Esophagus mucosa (tissue), 1 donor: ENCODE measurements at regions not wholly inside any gene's neighbourhood (a gene's known extent, or its start where the extent isn't known, plus 50 kb on each side); places are given as distances from the start of the nearest gene placed in this dataset.
"Not testable (repeated sequence)": the region's sequence is repeated elsewhere in the genome, so short reads cannot be mapped to it uniquely, and the experiment has no call there.

ENCODE experiments used
- ATAC-seq: fragments of 200-7000 bp; cut with Tn5 transposase; one replicate; pipeline ENCODE4 v1.9.1; 2020
- donor health status: DM: yes; HTN: yes; CAD: no.

DNA sequence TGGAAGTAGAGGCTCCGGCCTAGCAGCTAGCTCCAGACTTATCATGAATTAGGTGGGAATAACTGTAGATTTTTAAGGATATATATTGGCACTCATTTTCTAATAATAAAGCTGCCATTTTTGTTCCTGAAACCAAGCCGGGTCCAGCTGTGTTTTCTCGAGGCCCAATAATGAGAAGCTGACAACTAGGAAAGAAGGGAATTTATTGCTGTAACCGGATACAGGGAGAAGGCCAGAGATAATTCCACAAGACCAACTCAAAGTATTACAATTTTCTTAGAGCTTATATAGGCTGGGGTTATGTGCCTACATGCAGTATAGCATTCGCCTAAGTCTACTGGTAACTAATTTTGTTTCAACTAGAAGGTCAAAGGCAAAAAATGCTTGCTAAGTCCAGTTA, 122.3 kb upstream of the FBXO33 start:
- no peak for ATAC-seq

DNA sequence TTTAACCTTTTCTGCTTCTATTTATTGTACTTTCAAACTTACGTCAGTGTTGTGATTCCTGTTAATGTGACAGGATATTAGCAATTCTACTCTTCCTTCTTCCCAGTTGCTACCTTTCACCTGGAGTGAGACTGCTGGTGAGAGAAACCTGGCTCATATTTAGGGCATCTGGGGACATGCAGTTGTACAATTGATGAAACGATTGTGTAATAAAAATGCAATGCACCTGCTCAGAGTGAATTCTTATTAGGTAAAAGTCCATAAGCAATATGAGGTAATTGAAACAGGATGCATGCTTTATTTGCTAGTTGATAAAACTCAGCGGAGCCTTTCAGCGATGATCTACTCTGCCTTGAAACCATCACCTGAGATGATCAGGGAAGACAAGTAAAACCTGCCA, 116.1 kb upstream of the FBXO33 start:
- no peak for ATAC-seq

DNA sequence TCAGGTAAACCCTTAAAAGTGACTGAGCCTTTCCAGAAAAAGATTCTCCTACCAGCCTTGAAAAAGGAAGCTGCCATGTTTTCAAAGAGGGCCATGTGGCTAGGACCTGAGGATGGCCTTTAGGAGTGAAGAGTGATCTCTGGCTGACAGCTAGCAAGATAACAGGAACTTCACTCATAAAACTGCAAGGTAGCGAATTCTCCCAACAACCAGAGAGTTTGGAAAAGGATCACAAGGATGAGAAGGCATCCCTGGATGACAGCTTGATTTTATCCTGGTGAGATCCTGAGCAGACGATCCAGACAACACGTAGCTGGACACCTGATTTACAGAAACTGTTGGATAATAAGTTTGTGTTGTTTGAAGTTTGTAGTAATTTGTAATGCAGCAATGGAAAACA, 115.6 kb upstream of the FBXO33 start:
- ATAC-seq: no peak

DNA sequence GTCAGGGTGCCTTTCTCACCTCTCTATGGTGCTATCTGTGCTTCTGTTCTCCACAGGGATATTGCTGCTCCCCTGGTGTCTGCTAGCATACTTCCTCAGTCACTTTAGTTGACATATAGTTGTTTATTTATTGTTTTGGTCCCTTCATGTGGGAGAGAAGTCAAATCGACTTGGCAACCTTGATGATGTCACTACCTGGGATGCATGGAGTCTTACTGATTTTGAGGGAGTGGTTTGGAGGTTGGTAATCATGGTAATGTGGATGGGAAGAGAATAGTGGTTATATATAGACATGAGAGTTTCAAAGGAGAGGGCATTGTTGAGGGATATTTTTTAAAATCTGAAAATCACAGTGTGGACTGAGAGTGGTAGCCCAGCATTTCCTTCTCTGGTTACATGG, 73.6 kb upstream of the FBXO33 start:
- no peak for ATAC-seq

DNA sequence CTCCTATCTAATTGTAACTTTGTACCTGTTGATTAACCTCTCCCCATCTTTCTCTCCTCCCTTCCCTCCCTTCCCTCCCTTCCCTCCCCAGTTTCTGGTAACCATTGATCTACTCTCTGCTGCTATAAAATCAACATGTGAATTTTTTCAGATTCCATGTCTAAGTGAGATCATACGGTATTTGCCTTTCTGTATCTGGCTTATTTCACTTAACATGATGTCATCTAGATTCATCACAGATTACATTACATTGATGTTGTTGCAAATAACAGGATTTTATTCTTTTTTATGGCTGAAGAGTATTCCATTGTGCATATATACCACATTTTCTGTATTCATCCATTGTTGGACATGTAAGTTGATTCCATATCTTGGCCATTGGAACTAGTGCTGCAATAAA, 68.0 kb upstream of the FBXO33 start:
- ATAC-seq: no peak

DNA sequence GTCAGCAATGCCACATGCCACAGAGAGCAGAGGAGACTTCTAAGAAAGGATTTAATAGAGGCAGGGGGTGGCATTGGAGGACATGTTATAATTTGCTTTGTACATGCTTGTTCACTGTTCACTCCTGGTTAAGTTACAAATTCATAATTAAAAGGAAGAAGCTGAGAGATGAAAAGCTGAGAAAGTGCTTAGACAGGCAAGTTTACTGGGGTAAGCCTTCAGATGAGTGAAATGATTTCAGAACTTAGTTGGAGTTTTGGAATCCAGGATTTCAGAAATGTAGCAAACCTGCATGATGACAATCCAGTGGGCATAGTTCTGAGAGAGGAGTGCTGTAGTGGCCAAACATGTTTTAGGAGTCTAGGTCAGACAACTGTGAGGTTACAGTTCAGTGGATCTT, 67.3 kb upstream of the FBXO33 start:
- no peak for ATAC-seq

DNA sequence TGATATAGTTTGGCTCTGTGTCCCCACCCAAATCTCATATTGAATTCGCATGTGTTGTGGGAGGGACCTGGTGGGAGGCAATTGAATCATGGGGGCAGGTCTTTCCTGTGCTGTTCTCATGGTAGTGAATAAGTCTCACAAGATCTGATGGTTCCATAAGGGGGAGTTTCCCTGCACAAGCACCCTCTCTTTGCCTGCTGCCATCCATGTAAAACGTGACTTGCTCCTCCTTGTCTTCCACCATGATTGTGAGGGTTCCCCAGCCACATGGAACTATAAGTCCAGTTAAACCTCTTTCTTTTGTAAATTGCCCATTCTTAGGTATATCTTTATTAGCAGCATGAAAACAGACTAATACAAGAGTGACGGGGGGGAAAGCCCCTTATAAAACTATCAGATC, 65.4 kb upstream of the FBXO33 start:
- ATAC-seq: not testable (repeated sequence)

DNA sequence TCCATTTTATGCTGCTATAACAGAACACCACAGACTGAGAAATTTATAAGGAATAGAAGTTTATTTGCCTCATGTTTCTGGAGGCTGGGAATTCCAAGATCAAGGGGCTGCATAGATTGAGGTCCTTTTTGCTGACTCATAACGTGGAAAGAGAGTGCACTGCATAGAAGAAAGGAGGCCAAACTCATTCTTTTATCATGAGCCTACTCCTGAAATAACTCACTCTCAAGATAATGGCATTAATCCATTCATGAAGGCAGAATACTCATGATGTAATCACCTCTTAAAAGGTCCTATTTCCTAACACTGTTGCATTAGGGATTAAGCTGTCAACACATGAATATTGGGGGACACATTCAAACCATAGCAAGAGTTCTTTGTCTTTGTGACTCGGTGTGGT, 60.0 kb upstream of the FBXO33 start:
- no peak for ATAC-seq

DNA sequence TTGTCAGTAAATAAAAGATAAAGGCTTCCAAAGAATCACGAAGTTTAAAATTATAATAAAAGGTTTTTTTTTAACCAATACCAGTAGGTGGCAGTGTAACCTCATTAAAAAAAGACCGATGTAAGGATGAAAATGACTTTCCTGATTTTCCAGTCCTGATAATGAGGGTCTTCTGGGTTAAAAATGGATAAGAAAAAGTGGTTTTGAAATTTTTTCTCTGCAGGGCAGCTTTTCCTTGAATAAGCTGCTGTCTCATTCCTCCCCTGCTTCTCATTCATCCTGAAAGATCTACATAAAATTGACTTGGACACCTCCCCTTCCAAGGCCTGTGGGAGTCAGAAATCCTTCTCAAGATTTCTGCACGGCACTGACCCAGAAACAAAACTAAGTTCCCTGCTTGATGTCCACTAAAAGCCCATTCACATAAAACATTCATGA, 58.9 kb upstream of the FBXO33 start:
- ATAC-seq: no peak

DNA sequence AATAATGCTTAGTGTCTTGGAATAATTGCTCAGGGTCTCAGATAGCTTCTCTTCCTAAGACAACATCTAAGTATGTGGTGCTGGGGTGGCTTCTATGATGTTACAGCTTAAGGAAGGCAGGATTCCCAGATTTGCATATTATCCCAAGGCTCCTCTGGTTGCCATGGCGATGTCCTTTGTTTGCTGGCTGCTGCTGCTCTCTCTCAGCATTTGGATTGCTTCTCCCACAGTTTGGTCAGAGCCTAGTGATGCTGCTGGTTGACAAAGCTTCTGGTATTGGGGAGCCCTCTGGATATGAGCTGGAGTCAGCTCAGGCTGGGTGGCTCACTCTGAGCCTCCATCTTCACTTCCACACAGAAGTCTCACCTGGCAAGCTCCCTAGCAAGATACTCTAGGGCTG, 56.4 kb upstream of the FBXO33 start:
- ATAC-seq: no peak

DNA sequence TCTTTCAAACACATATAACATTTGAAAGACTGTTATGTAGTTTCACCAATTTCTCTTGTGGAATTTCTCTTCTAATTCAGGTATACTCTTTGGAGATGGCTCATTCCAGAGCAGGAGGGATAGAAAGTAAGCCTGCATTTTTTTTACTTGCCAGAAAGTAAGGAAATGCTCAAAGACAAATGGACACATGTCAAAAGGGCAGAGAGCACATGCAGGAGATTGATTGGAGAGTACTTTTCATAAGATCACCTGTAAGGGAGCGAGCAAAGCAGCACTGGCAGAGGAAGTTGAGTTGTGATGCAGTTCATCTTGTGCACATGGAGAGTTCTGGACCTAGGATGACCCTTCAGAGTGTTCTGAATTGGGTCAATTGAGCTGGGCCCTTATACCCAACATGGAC, 51.4 kb upstream of the FBXO33 start:
- no peak for ATAC-seq
